Liver (tissue), 8 donors: ENCODE measurements at regions not wholly inside any gene's neighbourhood (a gene's known extent, or its start where the extent isn't known, plus 50 kb on each side); places are given as distances from the start of the nearest gene placed in this dataset.

Experiments
- DNase-seq: peaks from one replicate; pipeline ENCODE4 v3.0.0-alpha.2; 2017; ENCODE audit warnings: low spot score
- H3K27ac ChIP-seq, 2 donors: one replicate each; pipeline ENCODE4 v1.7.0; 2013; ENCODE audit warnings: inconsistent platforms in 2 of 2, low read length in 2 of 2, control low read depth in 1 of 2, low read depth in 1 of 2, mild to moderate bottlenecking in 1 of 2
- H3K27me3 ChIP-seq, 4 donors: one replicate each; pipeline versions ENCODE4 v1.6.1 to v1.7.0; 2013; ENCODE audit warnings: low read length in 3 of 4, inconsistent platforms in 1 of 4, mild to moderate bottlenecking in 1 of 4, moderate library complexity in 1 of 4; ENCODE audit not compliant: control insufficient read depth in 4 of 4, insufficient read depth in 4 of 4
- H3K36me3 ChIP-seq, 4 donors: one replicate each; pipeline versions ENCODE4 v1.6.1 to v1.7.0; 2013; ENCODE audit warnings: low read length in 3 of 4, mild to moderate bottlenecking in 3 of 4, low read depth in 1 of 4, moderate library complexity in 1 of 4; ENCODE audit not compliant: control insufficient read depth in 4 of 4, insufficient read depth in 3 of 4
- H3K4me1 ChIP-seq, 4 donors: one replicate each; pipeline versions ENCODE4 v1.6.1 to v1.7.0; 2013; ENCODE audit warnings: low read length in 3 of 4, mild to moderate bottlenecking in 3 of 4, moderate library complexity in 1 of 4; ENCODE audit not compliant: control insufficient read depth in 4 of 4, insufficient read depth in 4 of 4
- H3K4me3 ChIP-seq, 3 donors: one replicate each; pipeline versions ENCODE4 v1.6.1 to v1.7.0; 2013; ENCODE audit warnings: low read length in 3 of 3, control low read depth in 1 of 3, low read depth in 1 of 3, mild to moderate bottlenecking in 1 of 3
- H3K9ac ChIP-seq, 2 donors: one replicate each; pipeline ENCODE4 v1.7.0; 2013; ENCODE audit warnings: low read length in 2 of 2, mild to moderate bottlenecking in 2 of 2, moderate library complexity in 2 of 2, control low read depth in 1 of 2, low read depth in 1 of 2
- H3K9me3 ChIP-seq, 4 donors: one replicate each; pipeline versions ENCODE4 v1.6.1 to v1.7.0; 2013; ENCODE audit warnings: low read length in 3 of 4; ENCODE audit not compliant: control insufficient read depth in 4 of 4
- ATF3 ChIP-seq: IDR thresholded peaks from 2 replicates; pipeline ENCODE4 v1.6.1; 2016; ENCODE audit warnings: antibody characterized with exemption
- CTCF ChIP-seq: fragments of 150-350 bp; IDR thresholded peaks from 2 replicates; pipeline ENCODE4 v1.5.1; 2017; ENCODE audit warnings: improper control_type of control experiment, low read depth, low read length; ENCODE audit not compliant: missing input control
- EGR1 ChIP-seq, 2 donors: IDR thresholded peaks; 2 replicates each; pipeline ENCODE4 v1.6.1; 2016 to 2018; ENCODE audit warnings: antibody characterized with exemption in 2 of 2, low read depth in 2 of 2
- FOXA1 ChIP-seq: IDR thresholded peaks from 2 replicates; pipeline ENCODE4 v1.6.1; 2016; ENCODE audit warnings: antibody characterized with exemption
- FOXA2 ChIP-seq: IDR thresholded peaks from 2 replicates; pipeline ENCODE4 v1.6.1; 2016; ENCODE audit warnings: antibody characterized with exemption
- GABPA ChIP-seq, 2 donors: IDR thresholded peaks in 1 of 2; conservative IDR thresholded peaks in 1 of 2; 2 replicates each; pipeline ENCODE4 v1.6.1; 2016; ENCODE audit warnings: antibody characterized with exemption in 2 of 2, mild to moderate bottlenecking in 1 of 2, moderate library complexity in 1 of 2
- HNF4A ChIP-seq, 2 donors: conservative IDR thresholded peaks; 2 replicates each; pipeline ENCODE4 v1.6.1; 2016; ENCODE audit warnings: antibody characterized with exemption in 2 of 2, mild to moderate bottlenecking in 2 of 2
- JUND ChIP-seq, 2 donors: IDR thresholded peaks; 2 replicates each; pipeline ENCODE4 v1.6.1; 2016; ENCODE audit warnings: antibody characterized with exemption in 2 of 2
- MAX ChIP-seq: IDR thresholded peaks from 2 replicates; pipeline ENCODE4 v1.6.1; 2016; ENCODE audit warnings: antibody characterized with exemption
- RAD21 ChIP-seq, 2 donors: IDR thresholded peaks; 2 replicates each; pipeline ENCODE4 v1.6.1; 2016; ENCODE audit warnings: antibody characterized with exemption in 2 of 2, mild to moderate bottlenecking in 2 of 2
- REST ChIP-seq: IDR thresholded peaks from 2 replicates; pipeline ENCODE4 v1.6.1; 2016; ENCODE audit warnings: antibody characterized with exemption, mild to moderate bottlenecking
- RXRA ChIP-seq, 2 donors: IDR thresholded peaks; 2 replicates each; pipeline ENCODE4 v1.6.1; 2017 to 2018; ENCODE audit warnings: antibody characterized with exemption in 2 of 2, mild to moderate bottlenecking in 1 of 2
- SP1 ChIP-seq: IDR thresholded peaks from 2 replicates; pipeline ENCODE4 v1.6.1; 2018; ENCODE audit warnings: antibody characterized with exemption, mild to moderate bottlenecking
- TAF1 ChIP-seq: conservative IDR thresholded peaks from 2 replicates; pipeline ENCODE4 v1.6.1; 2016; ENCODE audit warnings: antibody characterized with exemption, mild to moderate bottlenecking
- YY1 ChIP-seq: IDR thresholded peaks from 2 replicates; pipeline ENCODE4 v1.6.1; 2016; ENCODE audit warnings: antibody characterized with exemption, mild to moderate bottlenecking
- ZBTB33 ChIP-seq: IDR thresholded peaks from 2 replicates; pipeline ENCODE4 v1.6.1; 2016; ENCODE audit warnings: antibody characterized with exemption
- WGBS: extraction: QIAGEN DNeasy Blood & Tissue Kit; methylation state at CpG from one replicate; pipeline ENCODE4 v1.1.7; 2013; 5-methylcytosine and 5-hydroxymethylcytosine counted together
- donor health status: healthy.
- donor health status: healthy.
- donor health status: healthy.
- donor health status: healthy.
- donor health status: healthy.

GRCh38 chr2:194720462-194720861 is 936.6 kb upstream of the SLC39A10 start:
- Histone ChIP-seq H3K27me3 (no peaks in the 10 kb centered on the region), H3K9ac (no peak overlapping the region), H3K9me3 (no peaks in the 10 kb centered on the region), H3K36me3 (no peaks in the 10 kb centered on the region), H3K4me1 (no peaks in the 10 kb centered on the region), H3K4me3 (no peak overlapping the region), H3K27ac (no peak overlapping the region)
- DNase-seq, result no peak
- TF ChIP-seq FOXA2, result no peak
- no peak for TF ChIP-seq TAF1
- TF ChIP-seq ATF3, result no peak
- no peak for TF ChIP-seq MAX
- TF ChIP-seq SP1, result no peak
- TF ChIP-seq RAD21 (IDR thresholded peaks at IDR 0.05), result no peak
- 81% methylated on average over 2 of the region's 2 CpGs for WGBS

- Histone ChIP-seq H3K9ac (no peak overlapping the region), H3K36me3 (no peaks in the 10 kb centered on the region), H3K27ac (no peak overlapping the region), H3K4me3 (no peak overlapping the region), H3K27me3 (no peaks in the 10 kb centered on the region), H3K9me3 (peaks cover 0 to 3% (median 0%) of the 10 kb centered on the region in 4 donors), H3K4me1 (no peaks in the 10 kb centered on the region)
- no peak for DNase-seq
- TF ChIP-seq EGR1 (IDR thresholded peaks at IDR 0.05; ENCODE audit: low read depth in 2 of 2), result no peak
- TF ChIP-seq RAD21 (IDR thresholded peaks at IDR 0.05), result no peak
- no peak for TF ChIP-seq CTCF
- no peak for TF ChIP-seq HNF4A (conservative IDR thresholded peaks at IDR 0.05)
- TF ChIP-seq ZBTB33, result no peak
- no peak for TF ChIP-seq RXRA (IDR thresholded peaks at IDR 0.05)
- TF ChIP-seq SP1, result no peak
- no peak for TF ChIP-seq YY1
- TF ChIP-seq FOXA1, result no peak
- no peak for TF ChIP-seq JUND (IDR thresholded peaks at IDR 0.05)
- TF ChIP-seq FOXA2, result no peak
- no peak for TF ChIP-seq GABPA (IDR thresholded peaks at IDR 0.05 in 1 of 2, conservative IDR thresholded peaks at IDR 0.05 in 1 of 2)
- TF ChIP-seq TAF1, result no peak
- TF ChIP-seq ATF3, result no peak
- TF ChIP-seq MAX, result no peak
- no peak for TF ChIP-seq REST
- WGBS, result 92% methylated on average over 1 of the region's 1 CpG
These were observed 938.1 kb upstream of the SLC39A10 start for GRCh38 chr2:194718881-194719280.
